ENCODE measurements at regions not wholly inside any gene's neighbourhood (a gene's known extent, or its start where the extent isn't known, plus 50 kb on each side); places are given as distances from the start of the nearest gene placed in this dataset.

- TF ChIP-seq HMGXB4 (CRISPR knock-in tag; IDR thresholded peaks at IDR 0.05) (no peak), ZNF219 (CRISPR knock-in tag; IDR thresholded peaks at IDR 0.05; ENCODE audit: borderline replicate concordance) (no peak), AFF4 (CRISPR knock-in tag; IDR thresholded peaks at IDR 0.05; ENCODE audit: borderline replicate concordance) (no peak), CTCF (IDR thresholded peaks at IDR 0.05) (no peak), ZNF425 (CRISPR knock-in tag; conservative IDR thresholded peaks at IDR 0.05) (no peak), ELF4 (CRISPR knock-in tag; IDR thresholded peaks at IDR 0.05; ENCODE audit: low read depth) (no peak), PRRX2 (CRISPR knock-in tag; IDR thresholded peaks at IDR 0.05) (no peak), NR1H2 (CRISPR knock-in tag; IDR thresholded peaks at IDR 0.05) (no peak), USF1 (CRISPR knock-in tag; IDR thresholded peaks at IDR 0.05) (no peak), USF2 (CRISPR knock-in tag; IDR thresholded peaks at IDR 0.05) (no peak), MAX (CRISPR knock-in tag; IDR thresholded peaks at IDR 0.05) (no peak), NR2C2 (CRISPR knock-in tag; IDR thresholded peaks at IDR 0.05) (no peak), TEAD4 (CRISPR knock-in tag; IDR thresholded peaks at IDR 0.05) (no peak), TCF7 (CRISPR knock-in tag; IDR thresholded peaks at IDR 0.05; ENCODE audit: low read depth) (no peak)
Observed at GRCh38 chr6:6397842-6398241, 77.4 kb upstream of the F13A1 start.
